H1 (cell line): ENCODE measurements at regions not wholly inside any gene's neighbourhood (a gene's known extent, or its start where the extent isn't known, plus 50 kb on each side); places are given as distances from the start of the nearest gene placed in this dataset.

Source experiments
- FOSL1 ChIP-seq: IDR thresholded peaks from 2 replicates; pipeline ENCODE4 v1.6.1; 2011; ENCODE audit warnings: mild to moderate bottlenecking, low read depth, low read length, moderate library complexity; ENCODE audit not compliant: insufficient read depth
- JUND ChIP-seq: IDR thresholded peaks from 2 replicates; pipeline ENCODE4 v1.6.1; 2011; ENCODE audit warnings: mild to moderate bottlenecking, improper control_type of control experiment, low read length
- POLR2A ChIP-seq, 2 experiments: IDR thresholded peaks; 1 replicate in 1 of 2; 2 replicates in 1 of 2; pipeline ENCODE4 v1.6.1; 2011; ENCODE audit warnings: low read depth in 2 of 2, low read length in 2 of 2, mild to moderate bottlenecking in 2 of 2; ENCODE audit errors: control extremely low read depth in 1 of 2
- POLR2AphosphoS5 ChIP-seq: IDR thresholded peaks from 2 replicates; pipeline ENCODE4 v1.6.1; 2011; ENCODE audit warnings: low read depth, low read length
- TF ChIP-seq, protein P1 (sequence below), 3 experiments: IDR thresholded peaks; 1 replicate in 2 of 3; 2 replicates in 1 of 3; pipeline versions ENCODE4 v1.5.1 to v1.6.1; 2011; ENCODE audit warnings: low read length in 3 of 3, mild to moderate bottlenecking in 3 of 3, inconsistent platforms in 2 of 3, low read depth in 1 of 3, moderate library complexity in 1 of 3; ENCODE audit not compliant: insufficient read depth in 1 of 3; ENCODE audit errors: control extremely low read depth in 1 of 3

DNA sequence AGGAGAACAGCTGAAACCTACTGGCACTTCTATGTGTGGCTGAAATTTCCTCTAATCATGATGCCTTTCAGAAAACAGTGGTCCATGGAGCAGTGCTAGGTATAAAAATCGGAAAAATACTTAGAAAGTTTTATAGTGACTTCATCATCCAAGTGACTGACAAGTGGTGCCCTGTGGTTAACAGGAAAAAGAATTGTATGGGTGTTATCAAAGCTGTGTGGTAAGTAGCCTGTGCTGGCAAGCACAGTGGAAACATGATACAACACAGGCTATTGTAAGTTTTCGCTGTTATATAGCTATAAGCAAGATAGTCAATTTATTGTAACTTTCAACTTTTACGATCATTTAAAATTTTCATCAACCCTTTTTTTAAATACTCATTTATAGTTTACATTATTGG is 1599.7 kb upstream of the ZEB2 start:
- no peak for TF ChIP-seq JUND
- TF ChIP-seq POLR2AphosphoS5, result no peak
- TF ChIP-seq, protein P1, sequence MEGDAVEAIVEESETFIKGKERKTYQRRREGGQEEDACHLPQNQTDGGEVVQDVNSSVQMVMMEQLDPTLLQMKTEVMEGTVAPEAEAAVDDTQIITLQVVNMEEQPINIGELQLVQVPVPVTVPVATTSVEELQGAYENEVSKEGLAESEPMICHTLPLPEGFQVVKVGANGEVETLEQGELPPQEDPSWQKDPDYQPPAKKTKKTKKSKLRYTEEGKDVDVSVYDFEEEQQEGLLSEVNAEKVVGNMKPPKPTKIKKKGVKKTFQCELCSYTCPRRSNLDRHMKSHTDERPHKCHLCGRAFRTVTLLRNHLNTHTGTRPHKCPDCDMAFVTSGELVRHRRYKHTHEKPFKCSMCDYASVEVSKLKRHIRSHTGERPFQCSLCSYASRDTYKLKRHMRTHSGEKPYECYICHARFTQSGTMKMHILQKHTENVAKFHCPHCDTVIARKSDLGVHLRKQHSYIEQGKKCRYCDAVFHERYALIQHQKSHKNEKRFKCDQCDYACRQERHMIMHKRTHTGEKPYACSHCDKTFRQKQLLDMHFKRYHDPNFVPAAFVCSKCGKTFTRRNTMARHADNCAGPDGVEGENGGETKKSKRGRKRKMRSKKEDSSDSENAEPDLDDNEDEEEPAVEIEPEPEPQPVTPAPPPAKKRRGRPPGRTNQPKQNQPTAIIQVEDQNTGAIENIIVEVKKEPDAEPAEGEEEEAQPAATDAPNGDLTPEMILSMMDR (IDR thresholded peaks at IDR 0.05; ENCODE audit: control extremely low read depth in 1 of 3, insufficient read depth in 1 of 3, low read depth in 1 of 3, low read length in 3 of 3), result no peak
- no peak for TF ChIP-seq POLR2A (IDR thresholded peaks at IDR 0.05; ENCODE audit: control extremely low read depth in 1 of 2, low read depth in 2 of 2, low read length in 2 of 2)
- no peak for TF ChIP-seq FOSL1
